ENCODE measurements at regions not wholly inside any gene's neighbourhood (a gene's known extent, or its start where the extent isn't known, plus 50 kb on each side); places are given as distances from the start of the nearest gene placed in this dataset.

DNA sequence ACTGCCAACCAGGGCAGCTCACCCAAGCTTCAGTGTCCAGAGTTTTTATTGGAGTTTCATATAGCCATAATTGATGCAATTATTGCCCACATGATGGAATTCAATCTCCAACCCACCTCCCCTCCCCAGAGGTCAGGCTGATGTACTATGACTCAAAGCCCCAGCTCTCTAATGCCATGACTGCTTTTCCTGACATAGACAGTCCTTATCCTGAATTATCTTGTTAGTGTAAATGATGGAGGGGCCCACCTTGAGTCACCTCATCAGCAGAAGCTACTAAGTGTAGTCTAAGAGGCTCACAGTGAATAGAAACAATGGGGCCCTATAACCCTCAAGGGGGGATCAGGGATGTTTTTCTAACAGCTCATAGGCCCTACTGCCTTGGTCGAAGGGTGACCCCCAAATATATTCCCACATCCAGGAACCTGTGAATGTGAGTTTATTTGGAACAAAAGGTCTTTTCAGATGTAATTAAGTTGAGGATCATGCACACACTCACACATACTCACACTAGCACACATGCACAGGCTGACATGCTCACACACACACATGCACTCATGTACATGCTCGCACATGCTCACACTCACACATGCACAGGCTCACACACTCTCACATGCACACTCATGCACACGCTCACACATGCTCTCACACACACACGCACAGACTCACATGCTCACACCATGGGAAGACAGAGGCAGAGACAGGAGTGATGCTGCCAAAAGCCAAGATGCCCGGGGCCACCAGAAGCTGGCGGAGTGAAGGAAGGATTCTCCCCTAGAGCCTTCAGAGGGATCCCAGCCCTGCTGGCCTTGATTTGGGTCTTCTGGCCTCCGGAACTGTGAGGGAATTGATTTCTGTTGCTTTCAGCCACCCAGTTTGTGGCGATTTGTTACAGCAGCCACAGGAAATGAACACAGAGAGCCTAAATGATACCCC is 131.2 kb upstream of the SMAD3 start:
- TF ChIP-seq RAD21 (IDR thresholded peaks at IDR 0.05; ENCODE audit: low read depth), result no peak
- no peak for TF ChIP-seq YY1 (IDR thresholded peaks at IDR 0.05; ENCODE audit: low read depth)
- no peak for TF ChIP-seq TAF1 (IDR thresholded peaks at IDR 0.05; ENCODE audit: low read depth)
- TF ChIP-seq CEBPB (IDR thresholded peaks at IDR 0.05), result no peak
- no peak for TF ChIP-seq EP300 (IDR thresholded peaks at IDR 0.05; ENCODE audit: borderline replicate concordance)
- no peak for TF ChIP-seq EGR1 (IDR thresholded peaks at IDR 0.05)
- no peak for TF ChIP-seq ZBTB7A (IDR thresholded peaks at IDR 0.05; ENCODE audit: low read depth)
- TF ChIP-seq NFIC (IDR thresholded peaks at IDR 0.05), result no peak
- no peak for TF ChIP-seq TEAD4 (IDR thresholded peaks at IDR 0.05)
- TF ChIP-seq FOXM1 (IDR thresholded peaks at IDR 0.05; ENCODE audit: borderline replicate concordance, low read depth), result no peak
- TF ChIP-seq, protein P1, sequence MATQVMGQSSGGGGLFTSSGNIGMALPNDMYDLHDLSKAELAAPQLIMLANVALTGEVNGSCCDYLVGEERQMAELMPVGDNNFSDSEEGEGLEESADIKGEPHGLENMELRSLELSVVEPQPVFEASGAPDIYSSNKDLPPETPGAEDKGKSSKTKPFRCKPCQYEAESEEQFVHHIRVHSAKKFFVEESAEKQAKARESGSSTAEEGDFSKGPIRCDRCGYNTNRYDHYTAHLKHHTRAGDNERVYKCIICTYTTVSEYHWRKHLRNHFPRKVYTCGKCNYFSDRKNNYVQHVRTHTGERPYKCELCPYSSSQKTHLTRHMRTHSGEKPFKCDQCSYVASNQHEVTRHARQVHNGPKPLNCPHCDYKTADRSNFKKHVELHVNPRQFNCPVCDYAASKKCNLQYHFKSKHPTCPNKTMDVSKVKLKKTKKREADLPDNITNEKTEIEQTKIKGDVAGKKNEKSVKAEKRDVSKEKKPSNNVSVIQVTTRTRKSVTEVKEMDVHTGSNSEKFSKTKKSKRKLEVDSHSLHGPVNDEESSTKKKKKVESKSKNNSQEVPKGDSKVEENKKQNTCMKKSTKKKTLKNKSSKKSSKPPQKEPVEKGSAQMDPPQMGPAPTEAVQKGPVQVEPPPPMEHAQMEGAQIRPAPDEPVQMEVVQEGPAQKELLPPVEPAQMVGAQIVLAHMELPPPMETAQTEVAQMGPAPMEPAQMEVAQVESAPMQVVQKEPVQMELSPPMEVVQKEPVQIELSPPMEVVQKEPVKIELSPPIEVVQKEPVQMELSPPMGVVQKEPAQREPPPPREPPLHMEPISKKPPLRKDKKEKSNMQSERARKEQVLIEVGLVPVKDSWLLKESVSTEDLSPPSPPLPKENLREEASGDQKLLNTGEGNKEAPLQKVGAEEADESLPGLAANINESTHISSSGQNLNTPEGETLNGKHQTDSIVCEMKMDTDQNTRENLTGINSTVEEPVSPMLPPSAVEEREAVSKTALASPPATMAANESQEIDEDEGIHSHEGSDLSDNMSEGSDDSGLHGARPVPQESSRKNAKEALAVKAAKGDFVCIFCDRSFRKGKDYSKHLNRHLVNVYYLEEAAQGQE (IDR thresholded peaks at IDR 0.05; ENCODE audit: low read depth), result no peak
